ENCODE measurements at regions not wholly inside any gene's neighbourhood (a gene's known extent, or its start where the extent isn't known, plus 50 kb on each side); places are given as distances from the start of the nearest gene placed in this dataset.

DNA sequence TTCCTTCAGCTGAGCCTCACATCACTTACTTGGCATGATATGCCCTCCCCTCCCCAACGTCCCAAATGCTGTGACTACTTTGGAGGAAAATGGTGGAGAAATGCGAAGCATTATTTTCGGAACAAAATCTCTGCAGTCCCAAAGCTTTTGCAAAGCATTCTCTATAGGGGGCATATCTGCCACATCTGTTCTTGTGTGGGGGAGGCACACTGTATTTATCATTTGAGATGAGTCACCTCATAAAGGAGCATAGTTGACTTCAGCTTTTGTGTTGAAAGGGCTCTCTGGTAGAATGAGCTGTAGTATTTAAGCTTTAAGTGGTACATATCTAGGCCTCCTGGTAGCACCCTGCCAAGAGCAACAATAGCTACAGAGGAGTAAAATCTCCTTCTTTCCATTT, 447.5 kb downstream of the ADAMTS20 start:
- ATAC-seq (no peak), DNase-seq (no peak)
- Histone ChIP-seq H3K27me3 (no peaks in the 10 kb centered on the region), H3K27ac (no peak overlapping the region), H3K9me3 (no peaks in the 10 kb centered on the region), H3K4me3 (no peak overlapping the region), H3K4me1 (no peaks in the 10 kb centered on the region), H3K36me3 (no peaks in the 10 kb centered on the region)
- TF ChIP-seq POLR2A (IDR thresholded peaks at IDR 0.05), result no peak
- TF ChIP-seq, protein P1, sequence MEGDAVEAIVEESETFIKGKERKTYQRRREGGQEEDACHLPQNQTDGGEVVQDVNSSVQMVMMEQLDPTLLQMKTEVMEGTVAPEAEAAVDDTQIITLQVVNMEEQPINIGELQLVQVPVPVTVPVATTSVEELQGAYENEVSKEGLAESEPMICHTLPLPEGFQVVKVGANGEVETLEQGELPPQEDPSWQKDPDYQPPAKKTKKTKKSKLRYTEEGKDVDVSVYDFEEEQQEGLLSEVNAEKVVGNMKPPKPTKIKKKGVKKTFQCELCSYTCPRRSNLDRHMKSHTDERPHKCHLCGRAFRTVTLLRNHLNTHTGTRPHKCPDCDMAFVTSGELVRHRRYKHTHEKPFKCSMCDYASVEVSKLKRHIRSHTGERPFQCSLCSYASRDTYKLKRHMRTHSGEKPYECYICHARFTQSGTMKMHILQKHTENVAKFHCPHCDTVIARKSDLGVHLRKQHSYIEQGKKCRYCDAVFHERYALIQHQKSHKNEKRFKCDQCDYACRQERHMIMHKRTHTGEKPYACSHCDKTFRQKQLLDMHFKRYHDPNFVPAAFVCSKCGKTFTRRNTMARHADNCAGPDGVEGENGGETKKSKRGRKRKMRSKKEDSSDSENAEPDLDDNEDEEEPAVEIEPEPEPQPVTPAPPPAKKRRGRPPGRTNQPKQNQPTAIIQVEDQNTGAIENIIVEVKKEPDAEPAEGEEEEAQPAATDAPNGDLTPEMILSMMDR (IDR thresholded peaks at IDR 0.05 in 4 of 5, conservative IDR thresholded peaks at IDR 0.05 in 1 of 5), result no peak
- in situ Hi-C loops (cut with MboI; ENCODE audit: low sequenced_read_pairs in 4 of 4) (no loop called here), intact Hi-C loops (cut with DNase I; ENCODE audit: low total_unique reads) (no loop called here)

DNA sequence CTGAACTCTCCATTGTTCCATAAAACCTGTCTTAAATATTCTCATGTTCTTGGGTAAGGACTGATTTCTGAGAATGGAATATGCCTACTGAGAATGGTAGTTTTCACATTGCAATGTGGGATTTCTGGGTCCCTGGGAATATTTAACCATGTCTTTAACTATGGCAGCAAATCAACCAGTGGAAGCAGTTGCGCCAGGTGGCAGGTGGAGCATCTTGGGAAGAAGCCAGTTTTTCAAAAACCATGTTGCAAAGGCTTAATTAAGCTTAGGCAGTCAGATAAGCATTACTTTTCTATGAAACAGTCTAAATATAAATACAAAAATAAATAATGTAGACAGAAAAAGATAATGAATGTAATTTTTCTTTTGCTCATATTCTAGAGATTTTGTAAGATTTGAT, 448.1 kb downstream of the ADAMTS20 start:
- Histone ChIP-seq H3K4me3 (no peak overlapping the region), H3K4me1 (no peaks in the 10 kb centered on the region), H3K27me3 (no peaks in the 10 kb centered on the region), H3K27ac (no peak overlapping the region), H3K36me3 (no peaks in the 10 kb centered on the region), H3K9me3 (no peaks in the 10 kb centered on the region)
- TF ChIP-seq POLR2A (IDR thresholded peaks at IDR 0.05), result no peak
- TF ChIP-seq, protein P1 (IDR thresholded peaks at IDR 0.05 in 4 of 5, conservative IDR thresholded peaks at IDR 0.05 in 1 of 5), result no peak
- ATAC-seq (no peak), DNase-seq (no peak)
- in situ Hi-C loops (cut with MboI; ENCODE audit: low sequenced_read_pairs in 4 of 4), result no loop called here
- intact Hi-C loops (cut with DNase I; ENCODE audit: low total_unique reads), result no loop called here

DNA sequence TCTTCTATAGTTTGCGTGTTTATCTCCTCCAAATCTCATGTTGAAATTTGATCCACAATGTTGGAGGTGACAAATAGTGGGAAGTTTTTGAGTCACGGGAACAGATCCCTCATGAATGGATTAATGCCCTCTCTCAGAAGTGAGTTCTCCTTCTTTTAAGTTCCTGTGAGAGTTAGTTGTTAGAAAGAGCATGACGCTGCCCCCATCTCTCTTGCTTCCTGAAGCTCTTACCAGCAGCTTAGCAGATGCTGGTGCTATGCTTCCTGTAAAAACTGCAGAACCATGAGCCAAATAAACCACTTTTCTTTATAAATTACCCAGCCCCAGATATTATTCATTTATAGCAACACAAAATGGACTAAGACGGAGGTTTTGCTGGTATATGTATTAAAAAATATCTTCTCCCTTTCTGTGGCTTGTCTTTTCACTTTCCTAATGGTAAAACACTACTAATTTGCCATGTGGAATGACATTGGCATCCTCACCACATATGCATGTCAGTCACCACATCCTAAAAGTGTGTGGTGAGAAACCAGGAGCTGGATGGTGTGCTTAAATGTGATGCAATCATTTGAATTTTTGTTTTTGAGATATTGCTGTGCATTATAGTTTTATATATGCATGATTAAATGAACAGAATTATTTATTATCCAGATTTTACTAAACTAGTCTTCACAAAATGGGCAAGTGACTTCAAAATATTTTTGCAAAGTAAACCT, 449.3 kb downstream of the ADAMTS20 start:
- intact Hi-C loops (cut with DNase I; ENCODE audit: low total_unique reads), result no loop called here
- no peak overlapping the region for H3K27ac ChIP-seq
- H3K36me3 ChIP-seq, result no peaks in the 10 kb centered on the region
- no peaks in the 10 kb centered on the region for H3K9me3 ChIP-seq
- TF ChIP-seq, protein P1 (IDR thresholded peaks at IDR 0.05 in 4 of 5, conservative IDR thresholded peaks at IDR 0.05 in 1 of 5), result no peak
- no peak for TF ChIP-seq POLR2A (IDR thresholded peaks at IDR 0.05)
- DNase-seq (no peak), ATAC-seq (no peak)
- no peaks in the 10 kb centered on the region for H3K4me1 ChIP-seq
- H3K4me3 ChIP-seq, result no peak overlapping the region
- H3K27me3 ChIP-seq, result no peaks in the 10 kb centered on the region
- in situ Hi-C loops (cut with MboI; ENCODE audit: low sequenced_read_pairs in 4 of 4), result no loop called here

DNA sequence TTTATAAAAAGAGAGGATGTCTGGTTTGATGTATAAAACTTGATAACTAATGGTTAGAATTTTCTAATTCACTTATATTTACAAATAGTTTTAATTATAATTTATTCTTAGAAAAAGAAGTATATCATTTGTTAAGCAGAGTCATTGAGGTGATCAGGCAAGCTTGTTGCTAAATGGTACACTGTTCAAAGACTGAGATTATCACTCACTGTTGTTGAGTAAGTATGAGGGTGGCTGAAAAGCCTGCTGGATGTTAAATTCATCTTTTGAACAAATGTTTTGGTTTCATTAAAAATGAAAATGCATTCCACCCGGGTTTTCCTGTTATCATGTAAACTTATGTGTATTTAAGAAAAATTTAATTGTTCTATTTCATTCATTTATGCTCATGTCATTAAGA, 451.8 kb downstream of the ADAMTS20 start:
- intact Hi-C loops (cut with DNase I; ENCODE audit: low total_unique reads), result no loop called here
- TF ChIP-seq, protein P1 (IDR thresholded peaks at IDR 0.05 in 4 of 5, conservative IDR thresholded peaks at IDR 0.05 in 1 of 5), result no peak
- TF ChIP-seq POLR2A (IDR thresholded peaks at IDR 0.05), result no peak
- no peaks in the 10 kb centered on the region for H3K9me3 ChIP-seq
- H3K36me3 ChIP-seq, result no peaks in the 10 kb centered on the region
- in situ Hi-C loops (cut with MboI; ENCODE audit: low sequenced_read_pairs in 4 of 4), result no loop called here
- no peak for ATAC-seq
- no peak overlapping the region for H3K27ac ChIP-seq
- no peaks in the 10 kb centered on the region for H3K4me1 ChIP-seq
- no peak overlapping the region for H3K4me3 ChIP-seq
- DNase-seq, result no peak
- no peaks in the 10 kb centered on the region for H3K27me3 ChIP-seq

DNA sequence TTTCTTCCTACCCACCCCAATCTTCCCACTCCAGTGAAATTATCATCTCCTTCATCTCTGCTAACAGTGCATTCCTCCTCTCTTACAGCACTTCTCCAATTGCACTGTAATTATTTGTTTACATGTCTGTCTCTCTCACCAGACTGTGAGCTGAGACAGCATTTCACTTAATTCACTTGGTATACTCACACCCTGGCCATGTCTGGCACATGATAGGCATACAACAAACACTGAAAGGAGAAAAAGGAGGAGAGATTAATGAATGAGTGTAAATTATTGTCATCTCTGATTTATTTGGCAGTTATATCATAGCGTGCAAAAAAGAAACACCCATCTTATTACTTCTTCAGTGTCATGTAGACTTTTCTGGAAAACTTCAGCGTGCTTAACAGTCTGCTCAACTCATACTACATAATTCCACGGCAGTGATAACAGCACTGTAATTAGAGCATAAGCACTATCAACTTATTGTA, 452.3 kb downstream of the ADAMTS20 start:
- DNase-seq (no peak), ATAC-seq (no peak)
- Histone ChIP-seq H3K4me3 (no peak overlapping the region), H3K27ac (no peak overlapping the region), H3K9me3 (no peaks in the 10 kb centered on the region), H3K27me3 (no peaks in the 10 kb centered on the region), H3K36me3 (no peaks in the 10 kb centered on the region), H3K4me1 (no peaks in the 10 kb centered on the region)
- in situ Hi-C loops (cut with MboI; ENCODE audit: low sequenced_read_pairs in 4 of 4) (no loop called here), intact Hi-C loops (cut with DNase I; ENCODE audit: low total_unique reads) (no loop called here)
- TF ChIP-seq POLR2A (IDR thresholded peaks at IDR 0.05), result no peak
- TF ChIP-seq, protein P1 (IDR thresholded peaks at IDR 0.05 in 4 of 5, conservative IDR thresholded peaks at IDR 0.05 in 1 of 5), result no peak
